Embryonic facial prominence (tissue), 1 donor: ENCODE measurements at regions not wholly inside any gene's neighbourhood (a gene's known extent, or its start where the extent isn't known, plus 50 kb on each side); places are given as distances from the start of the nearest gene placed in this dataset.

ENCODE experiments used
- DNase-seq: peaks from one replicate; pipeline ENCODE4 v3.0.0-alpha.2; 2016; ENCODE audit errors: extremely low spot score

GRCh38 chr7:25360451-25360850 lies 132.2 kb upstream of the NPVF start:
- peak; percentile 42 for DNase-seq

DNA sequence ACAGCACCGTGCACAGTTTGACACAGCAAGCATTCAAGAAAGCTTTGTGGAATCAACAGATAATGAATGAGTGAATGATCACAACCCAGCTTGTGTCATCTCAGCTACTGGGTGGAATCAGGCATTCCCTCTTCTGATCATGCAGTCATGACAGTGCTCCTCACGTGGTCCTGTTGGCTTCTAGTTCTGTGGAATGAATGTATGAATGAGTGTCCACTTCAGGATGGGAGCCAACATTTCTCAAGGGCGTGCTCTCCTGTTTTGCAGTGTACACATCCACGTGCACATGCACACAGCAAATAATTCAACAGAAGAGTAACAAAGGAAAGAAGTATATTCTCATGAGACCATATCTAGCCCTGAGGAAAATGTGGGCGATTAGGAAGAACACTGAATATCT lies 133.1 kb upstream of the NPVF start:
- DNase-seq = no peak

DNA sequence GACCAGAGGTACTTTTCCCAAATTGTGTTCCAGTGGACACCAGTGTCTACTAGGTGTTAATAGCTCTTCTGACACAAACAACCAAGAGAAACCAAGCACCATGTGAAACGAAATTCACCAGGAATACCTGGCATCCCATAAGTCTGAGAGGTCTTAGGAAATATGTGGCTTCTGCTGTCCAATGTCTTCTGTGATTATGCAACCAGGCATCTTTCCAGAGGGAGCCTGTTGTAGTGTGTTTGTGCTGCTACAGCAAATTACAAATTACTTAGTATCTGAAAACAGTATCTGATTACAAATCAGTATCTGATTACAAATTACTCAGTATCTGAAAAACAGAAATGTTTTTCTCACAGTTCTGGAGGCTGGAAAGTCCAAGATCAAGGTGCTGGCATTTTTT lies 133.6 kb upstream of the NPVF start:
- DNase-seq = no peak

- no peak for DNase-seq
Measured at GRCh38 chr7:25368599-25369201, 140.4 kb upstream of the NPVF start.

DNA sequence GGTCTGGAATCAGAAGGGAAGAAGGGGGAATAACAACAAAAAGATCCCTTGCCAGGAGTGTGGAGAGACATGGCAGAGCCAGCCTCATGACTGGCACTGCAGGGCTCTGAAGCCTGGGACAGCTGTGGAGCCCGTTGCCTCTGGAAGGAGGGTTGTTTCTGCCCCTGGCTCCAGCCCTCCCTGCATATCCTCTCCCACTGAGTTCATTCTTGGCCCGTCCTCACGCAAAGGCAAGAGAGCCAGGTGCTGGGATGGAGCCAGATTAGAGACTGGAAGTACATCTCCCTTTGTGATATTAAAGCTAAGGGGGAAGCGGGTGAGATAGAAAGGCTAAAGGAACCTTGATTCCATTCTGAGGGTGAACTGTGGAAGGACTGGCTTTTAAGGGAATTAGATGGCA lies 141.5 kb upstream of the NPVF start:
- no peak for DNase-seq

GRCh38 chr7:25371972-25372371 lies 143.7 kb upstream of the NPVF start:
- no peak for DNase-seq

DNA sequence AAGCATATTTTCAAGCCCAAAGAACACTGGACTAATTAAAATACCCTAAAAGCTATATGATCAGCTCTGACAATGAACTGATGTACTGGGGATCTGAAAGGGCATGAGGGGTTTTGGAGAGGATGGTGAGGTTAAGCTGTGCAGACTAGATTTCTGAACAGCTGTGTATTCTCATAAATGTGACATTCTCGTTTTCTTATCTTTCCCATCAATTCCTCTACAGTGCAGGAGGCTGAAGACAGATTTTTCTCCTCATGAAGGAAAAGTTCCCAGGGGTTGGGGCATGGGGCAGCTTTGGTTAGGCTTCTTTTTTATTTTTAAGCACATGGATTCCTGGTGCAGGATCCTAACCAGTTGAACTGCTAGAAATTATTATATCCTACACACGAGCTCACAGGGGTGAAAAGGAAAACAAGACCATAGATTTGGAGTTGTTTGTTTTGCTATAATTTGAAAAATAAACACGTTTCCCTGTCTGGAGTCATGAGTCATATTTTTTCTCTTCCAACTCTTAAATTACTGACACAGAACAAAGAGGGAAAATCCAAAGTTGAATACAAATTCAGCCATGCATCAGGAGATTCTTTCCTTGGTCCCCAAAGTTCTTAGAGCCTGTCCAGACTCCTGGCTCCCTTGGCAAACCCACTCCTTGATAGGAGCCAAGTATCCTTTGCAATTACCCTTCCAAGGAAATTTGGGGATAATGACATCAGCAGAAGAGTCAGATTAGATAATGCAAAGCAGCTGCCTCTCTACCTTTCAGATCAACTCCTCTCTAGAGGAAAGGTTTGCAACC lies 147.7 kb upstream of the NPVF start:
- DNase-seq = no peak

DNA sequence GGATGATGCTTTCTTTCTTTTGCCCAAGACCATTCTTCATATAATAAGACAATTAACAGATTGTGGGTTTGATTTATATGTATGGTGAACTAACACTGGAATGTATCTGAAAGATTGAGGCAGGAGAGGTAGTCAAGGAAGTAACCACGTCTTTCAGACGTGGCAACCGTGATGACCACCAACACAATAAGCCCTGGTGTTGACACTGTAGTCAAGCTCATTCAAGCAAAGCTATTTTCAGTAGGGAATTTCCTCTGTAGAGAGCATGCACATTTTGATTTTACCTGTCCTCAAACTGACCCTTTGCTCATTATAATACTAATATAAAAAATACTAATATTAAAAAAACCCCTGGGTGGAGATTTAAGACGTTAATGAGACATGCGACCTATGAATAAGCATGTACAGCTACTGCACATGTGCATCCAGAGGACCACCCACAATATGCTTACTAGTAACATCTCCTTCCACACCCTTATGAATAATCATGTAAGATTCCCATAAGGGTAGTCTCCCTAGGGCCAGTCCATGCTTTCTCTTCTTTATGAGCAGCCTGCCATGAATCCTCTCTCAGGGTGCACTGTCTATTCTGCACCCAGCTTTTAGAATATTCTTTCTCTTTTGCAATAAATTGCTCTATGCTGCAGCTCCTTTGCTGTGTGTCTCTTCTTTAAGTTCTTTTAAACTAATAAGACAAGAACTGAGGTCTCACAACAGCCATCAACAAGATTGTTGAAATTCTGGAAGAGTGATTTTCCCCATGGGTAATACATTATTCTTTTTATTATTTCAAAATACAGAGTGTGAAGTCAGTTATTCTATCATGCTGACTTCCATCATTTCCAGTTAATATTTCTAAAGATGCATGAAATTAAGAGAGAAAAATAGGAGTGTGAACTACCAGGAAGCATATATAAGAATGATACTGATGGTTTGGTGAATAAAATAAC lies 151.3 kb upstream of the NPVF start:
- no peak for DNase-seq

- DNase-seq = no peak
Measured at GRCh38 chr7:25381818-25382589, 153.7 kb upstream of the NPVF start.

- no peak for DNase-seq
Measured at GRCh38 chr7:25382869-25383268, 154.6 kb upstream of the NPVF start.

DNA sequence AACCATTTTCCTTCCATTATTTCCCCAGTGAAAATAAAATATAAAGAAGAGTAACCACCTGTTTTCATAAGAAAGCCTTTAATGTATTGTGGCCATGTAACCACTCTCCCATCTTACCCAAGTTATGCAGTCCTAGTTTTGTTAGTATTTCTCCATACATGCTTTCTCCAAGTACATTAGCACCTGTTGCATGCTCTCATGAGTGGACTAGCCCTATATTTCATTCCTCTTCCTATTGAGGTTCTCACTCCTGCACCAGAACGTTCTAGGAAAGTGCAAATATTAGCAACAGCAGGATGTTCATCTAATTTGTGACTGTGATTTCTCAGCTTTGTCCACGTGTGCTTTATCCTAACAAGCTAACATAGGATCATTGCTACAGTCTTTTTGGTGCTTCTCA lies 155.1 kb upstream of the NPVF start:
- no peak for DNase-seq

GRCh38 chr7:25384788-25385505 lies 156.7 kb upstream of the NPVF start:
- no peak for DNase-seq

DNA sequence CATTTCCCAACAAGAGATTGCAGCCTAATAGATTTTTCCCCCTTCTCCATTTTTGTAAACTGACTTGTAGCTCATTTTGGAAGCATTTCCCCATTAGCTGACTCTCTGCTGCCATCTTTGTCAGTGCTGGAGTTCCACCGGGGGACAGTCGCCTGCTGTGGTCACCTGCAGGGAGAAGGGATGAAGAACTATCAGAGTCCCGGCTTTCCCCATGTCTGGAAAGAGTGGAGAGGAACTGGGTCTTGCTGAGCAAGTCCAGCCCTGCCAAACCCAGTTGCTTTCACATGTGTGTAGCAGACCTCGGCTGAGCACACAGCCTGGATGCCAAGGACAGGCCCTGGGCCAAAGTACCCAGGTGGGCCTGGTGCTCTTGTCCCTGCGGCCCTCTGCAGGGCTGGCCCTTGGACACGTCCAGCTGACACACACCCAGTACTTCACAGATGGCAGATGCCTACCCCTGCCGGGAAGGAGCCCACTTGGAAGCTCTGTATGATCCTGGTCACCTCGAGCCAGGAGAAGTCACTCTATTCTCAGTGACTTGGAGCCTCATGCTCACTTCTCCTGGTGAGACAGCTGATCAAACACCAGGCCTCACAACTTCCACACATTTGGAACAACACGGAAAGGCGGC lies 157.3 kb upstream of the NPVF start:
- DNase-seq = no peak

DNA sequence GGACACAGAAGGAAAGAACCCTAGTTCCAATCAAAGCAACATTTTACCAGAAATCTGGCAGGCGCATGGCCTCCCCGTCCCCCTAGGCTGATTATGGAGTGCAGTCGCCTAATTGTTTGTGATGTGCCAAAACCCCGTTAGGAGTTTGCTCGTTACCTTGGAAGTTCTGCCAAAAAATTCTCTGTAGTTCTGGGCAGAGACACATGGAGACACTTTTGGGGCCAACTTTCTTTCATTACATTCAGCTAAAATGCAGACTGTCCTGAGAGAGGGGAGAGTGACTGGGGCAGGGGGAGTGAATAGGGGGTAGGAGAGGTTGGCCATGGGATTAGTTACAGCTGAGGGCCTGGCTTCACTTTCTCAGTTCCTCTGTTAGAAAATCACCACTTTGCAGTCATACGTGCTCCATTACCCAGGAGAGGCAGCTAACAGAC lies 158.0 kb upstream of the NPVF start:
- peak; percentile 65 for DNase-seq

DNA sequence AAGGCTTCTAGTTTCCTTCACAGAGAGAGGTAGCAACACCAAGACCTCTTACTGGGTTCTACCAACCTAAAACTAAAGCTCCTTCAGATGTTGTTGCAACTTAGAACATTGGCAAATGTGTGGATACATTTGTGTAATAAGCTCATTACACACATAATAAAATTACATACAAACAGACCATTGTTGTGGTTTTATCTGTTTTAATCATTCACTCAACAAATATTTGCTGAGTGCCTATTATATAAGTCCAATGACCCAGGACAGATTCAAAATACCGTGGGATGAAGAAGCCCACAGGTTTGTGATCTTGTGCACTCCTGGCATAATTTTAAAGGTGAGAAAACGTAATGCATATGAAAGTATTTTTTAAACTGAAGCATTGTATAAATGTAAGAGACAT lies 160.4 kb upstream of the NPVF start:
- no peak for DNase-seq

- peak; percentile 66 for DNase-seq
Measured at GRCh38 chr7:25389489-25390106, 161.3 kb upstream of the NPVF start.

DNA sequence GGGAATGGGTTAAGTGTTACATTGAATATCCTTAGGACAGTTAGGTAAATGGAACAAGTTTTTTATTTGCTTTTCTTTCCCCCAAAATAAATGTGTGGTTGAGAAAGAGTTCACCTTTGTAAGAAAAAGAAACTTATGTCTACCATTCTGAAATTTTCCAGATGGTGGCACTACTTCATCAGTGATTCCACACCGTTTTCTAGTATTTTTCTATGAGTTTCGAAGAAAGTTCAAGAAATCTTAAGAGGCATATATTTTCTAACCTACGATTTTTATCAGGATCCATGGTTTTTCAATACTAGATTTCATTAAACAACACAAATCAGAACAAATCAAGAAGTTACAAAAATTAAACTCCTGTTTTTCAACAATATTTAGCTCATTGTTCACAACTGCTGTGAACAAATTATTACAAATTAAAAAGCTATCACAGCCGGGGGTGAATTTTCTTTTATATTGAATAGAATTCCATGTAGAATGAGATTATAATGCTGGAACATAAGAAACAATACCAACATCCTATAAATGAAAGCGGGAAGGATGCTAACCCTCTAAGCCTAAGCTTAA lies 163.1 kb upstream of the NPVF start:
- peak; percentile 80 for DNase-seq

DNA sequence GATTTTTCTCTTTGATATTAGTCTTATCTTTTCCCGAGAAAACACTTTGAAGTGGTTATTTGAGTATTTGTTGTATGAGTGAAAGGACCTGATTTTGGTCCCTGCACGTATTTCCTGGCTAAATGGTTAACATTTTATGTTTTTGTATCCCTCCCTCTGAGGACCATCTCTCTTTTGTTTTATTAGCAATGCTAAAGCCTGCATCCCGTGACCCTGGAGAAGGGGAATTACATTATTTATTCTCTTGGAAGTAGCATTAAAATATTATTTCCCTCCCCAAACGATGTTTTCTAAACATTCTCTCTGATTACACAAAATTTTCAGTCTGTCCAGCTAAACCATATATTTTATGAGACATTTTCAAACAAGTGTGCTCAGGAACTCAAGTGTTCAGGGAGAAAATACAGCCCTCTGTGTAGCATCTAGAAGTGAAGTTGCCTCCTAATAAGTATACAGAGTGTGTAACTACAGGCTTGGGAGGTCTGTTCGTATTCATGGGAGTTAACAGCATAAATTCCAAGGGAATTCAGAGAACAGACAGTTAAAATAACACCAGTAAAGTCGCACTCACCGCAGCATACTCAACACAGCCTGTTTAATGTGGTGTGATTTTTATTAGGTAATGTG lies 163.8 kb upstream of the NPVF start:
- DNase-seq = no peak
